ENCODE measurements at regions not wholly inside any gene's neighbourhood (a gene's known extent, or its start where the extent isn't known, plus 50 kb on each side); places are given as distances from the start of the nearest gene placed in this dataset.

DNA sequence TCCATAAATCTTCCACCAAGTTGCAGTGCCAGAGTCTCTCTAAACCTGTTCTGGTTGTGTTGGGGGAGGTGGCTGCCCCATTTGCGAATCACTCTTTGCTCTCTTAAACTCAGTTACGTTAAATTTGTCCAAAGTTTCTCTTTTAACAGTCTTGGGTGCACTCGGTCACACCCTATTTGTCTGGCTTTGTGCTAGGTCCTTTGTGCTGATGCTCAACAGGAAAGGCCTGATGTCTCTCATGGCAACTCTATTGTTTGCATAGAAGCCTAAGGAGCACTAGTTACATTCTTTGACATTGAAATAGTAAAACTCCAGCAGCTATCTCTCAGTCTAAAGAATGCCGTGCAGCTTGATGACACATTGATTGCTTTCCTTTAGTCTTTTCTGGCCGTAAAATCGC is 105.1 kb downstream of the TRMT11 start:
- no peak for DNase-seq (ENCODE audit: low spot score)

DNA sequence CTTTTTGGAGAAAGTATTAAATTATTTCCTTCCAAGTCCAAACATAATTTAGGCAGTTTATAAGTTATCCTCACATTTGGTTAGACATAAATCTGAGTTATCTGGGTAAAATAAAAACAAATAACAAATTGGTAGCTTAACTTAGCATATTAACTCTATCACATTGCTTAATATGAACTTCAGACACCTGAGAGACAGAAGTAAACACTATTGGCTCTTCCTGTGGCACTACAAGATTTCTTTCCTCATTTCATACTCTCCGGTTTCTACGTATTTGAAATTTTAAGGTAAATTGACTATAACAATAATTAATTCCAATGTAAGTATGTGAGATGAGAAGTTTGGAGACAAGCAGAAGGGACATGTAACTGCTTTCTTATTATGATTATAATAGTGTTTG is 106.8 kb downstream of the TRMT11 start:
- no peak for DNase-seq (ENCODE audit: low spot score)

DNA sequence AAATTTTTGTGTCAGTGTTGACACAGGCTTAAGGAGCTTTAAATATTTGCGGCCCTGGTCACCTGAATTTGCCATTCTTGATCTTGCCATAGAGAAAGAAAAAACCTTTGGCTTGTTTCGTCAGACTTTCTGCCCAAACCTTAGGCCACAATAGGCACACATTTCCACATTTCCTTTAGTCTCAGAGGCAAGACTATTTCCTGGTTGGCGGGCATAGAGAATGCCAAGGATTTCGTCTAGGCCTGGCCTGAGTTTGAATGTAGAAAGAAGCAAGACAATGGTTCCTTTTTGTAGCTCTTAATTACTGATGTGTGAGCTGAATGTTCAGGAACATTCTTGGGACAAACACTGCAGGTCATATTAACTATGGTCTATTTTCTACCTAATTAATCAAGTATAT is 108.1 kb downstream of the TRMT11 start:
- no peak for DNase-seq (ENCODE audit: low spot score)

DNA sequence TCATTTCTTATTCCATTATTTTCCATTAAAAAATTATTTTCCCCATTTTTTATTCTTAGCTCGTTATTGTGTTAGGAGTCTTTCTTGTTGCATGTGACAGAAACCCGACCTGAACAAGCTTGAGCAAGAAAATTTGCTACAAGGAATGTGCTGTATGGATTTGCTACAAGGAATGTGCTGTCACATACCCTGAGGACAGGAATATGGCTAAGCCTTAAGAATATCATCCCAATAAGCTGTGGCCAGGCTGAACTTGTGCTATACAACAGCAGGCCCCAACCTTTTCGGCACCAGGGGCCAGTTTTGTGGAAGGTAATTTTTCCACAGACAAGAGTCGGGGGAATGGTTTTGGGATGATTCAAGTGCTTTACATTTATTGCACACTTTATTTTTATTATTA is 114.0 kb downstream of the TRMT11 start:
- no peak for DNase-seq (ENCODE audit: low spot score)

DNA sequence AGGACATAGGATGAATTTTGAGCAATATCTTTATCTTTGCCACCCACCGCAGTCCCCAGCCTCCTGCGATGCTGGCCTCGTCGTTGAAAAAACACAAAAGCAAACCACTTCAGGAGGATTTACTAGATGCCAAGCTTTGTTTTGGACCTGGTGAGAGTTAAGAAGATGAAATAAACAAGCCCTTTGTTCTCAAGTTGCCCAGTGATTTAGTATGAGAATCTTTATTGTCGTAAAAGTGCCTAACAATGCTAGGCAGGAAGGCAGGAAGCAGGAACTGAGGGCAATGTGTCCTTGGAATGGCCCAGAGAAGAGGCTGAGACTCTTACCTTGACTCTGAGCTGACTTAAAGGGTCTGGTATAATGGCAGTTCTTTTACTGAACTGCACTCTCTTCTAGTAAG is 116.0 kb downstream of the TRMT11 start:
- no peak for DNase-seq (ENCODE audit: low spot score)

DNA sequence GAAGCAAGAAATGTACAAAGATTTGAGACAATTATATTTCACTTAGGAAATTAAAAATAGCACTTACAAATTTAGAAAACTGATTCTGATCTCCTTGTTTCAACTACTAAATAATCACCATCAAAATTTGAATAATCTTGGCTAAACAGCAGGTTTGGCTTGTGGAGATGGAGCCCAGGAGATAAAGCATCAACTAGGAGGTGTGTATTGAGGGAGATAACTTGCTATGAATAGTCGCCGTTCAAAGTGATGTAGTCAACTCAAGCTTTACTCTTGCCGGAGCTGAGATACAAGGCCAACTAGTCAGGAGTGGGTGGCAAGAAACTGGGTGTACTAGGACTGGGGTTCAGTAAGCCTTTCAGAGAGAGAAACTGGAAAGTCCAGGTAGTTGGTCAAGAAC is 117.7 kb downstream of the TRMT11 start:
- DNase-seq (ENCODE audit: low spot score) = no peak

DNA sequence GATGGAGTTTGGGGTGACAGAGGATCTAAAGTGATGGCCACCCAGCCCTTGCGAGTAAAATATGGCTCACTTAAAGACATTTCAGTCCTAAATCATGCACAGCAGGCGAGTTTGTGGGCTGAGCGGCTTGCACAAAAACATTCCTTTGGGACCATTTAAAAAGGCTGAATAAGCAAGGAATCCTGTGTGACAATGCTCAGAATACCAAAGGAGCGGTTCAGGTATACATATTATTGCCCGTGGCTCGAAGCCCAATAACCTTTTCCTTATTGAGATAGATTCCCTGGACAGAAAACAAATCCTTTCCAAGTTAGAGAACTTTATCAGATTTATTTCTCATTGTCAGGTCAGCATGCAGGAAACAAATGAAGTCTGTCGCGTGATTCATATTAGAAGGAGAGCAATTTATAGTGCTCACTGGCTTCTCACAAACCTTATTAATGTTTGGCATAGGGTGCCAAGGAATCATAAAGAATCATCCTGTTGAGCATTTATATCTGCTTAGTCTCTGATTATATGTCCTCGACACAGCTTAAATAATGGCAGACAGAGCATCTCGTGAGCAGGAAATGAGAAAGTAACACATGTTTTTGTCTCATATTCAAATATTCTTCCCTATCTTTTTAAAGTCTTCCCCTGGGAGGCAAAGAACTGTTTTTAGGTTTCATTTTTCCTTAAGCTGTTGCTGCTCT is 121.3 kb downstream of the TRMT11 start:
- DNase-seq (ENCODE audit: low spot score) = no peak

DNA sequence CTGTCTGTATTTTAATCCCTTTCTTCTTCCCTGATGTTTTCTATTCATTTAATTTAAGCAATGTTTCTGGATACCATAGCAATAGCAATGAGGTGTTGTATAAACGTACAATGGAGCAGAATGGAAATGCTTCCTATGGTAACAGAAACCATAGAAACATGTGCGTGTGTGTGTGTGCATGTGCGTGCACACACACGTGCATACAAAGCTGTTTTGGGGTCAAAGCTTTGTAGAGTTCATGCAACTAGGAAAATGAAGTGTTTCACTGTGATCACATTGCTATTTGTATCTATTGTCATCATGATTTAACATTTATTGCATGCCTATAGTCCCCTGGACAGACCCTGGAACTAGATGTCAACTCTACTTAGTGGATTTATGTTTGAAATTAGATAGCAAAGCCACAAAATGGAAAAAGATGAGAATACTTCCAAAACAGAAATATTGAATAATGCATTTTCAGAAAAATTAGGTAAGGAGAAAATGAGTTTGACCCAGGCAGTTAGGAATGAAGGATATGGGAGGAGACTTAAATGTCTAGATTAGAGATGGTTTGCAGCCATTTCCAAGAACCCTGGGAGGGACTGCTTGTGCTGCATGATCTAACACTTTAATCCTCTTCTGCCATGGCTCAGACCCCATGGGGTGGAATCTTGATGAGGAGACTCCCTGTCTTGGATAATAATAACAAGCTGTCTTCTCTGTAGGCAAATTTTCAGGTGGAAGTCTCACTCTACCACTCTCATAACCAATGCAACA is 124.4 kb downstream of the TRMT11 start:
- peak; percentile 11 for DNase-seq (ENCODE audit: low spot score)

DNA sequence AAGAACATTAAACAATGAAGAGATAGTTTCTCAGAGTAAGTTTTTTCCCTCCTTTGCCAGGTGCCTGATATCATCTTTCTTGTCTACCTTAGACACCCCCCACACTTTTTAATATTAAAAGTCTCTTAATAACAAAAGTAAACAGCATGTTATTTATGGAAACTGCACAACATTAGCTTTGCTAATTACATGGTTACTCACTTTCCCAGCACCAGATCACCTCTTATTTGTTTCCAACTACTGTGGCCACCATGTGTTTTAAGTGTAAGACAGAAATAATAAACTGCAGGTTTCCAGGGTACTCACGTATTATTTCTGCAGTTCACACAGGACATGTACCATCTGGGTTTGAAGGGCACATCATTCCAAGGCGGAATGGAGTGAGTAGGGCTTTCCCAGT is 125.0 kb downstream of the TRMT11 start:
- no peak for DNase-seq (ENCODE audit: low spot score)

DNA sequence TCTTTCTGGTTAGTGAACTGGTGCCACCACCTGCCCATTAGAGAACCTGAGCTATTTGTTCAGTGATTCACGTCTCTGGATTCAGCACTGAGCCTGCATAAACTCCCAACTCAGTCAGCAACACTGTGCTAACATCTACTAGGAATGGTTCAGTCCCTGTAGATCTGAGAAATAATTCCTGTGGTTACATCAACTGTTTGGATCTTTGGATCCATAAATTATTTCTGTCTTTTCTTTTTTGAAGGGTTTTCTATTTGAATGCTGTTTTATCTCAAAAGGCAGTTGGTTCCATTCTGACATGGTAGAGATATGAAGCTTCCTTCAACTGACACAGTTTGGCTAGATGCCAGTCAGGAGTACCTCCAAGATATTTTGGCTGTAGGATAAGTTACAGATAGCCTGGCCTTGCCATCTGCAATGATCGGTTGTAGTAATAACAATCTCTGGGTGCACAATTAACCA is 125.9 kb downstream of the TRMT11 start:
- DNase-seq (ENCODE audit: low spot score) = peak; percentile 54

DNA sequence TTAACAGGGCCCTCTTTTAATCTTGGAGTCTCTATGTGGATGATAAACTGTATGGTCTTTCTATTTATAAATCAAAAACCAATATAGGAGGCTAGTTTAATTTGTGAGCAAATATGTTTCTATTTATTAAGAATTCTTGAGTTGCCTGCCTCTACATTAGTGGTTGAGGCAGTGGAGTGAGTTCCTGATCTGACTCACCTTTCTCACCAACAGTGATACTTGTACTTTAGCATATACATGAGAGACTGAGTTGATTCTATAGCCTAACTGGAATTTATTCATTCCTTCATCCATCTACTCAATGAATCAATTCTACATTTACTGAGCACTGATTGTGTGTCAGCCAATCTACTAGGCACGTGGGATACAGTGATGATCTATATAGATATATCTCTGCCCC is 126.9 kb downstream of the TRMT11 start:
- DNase-seq (ENCODE audit: low spot score) = no peak

DNA sequence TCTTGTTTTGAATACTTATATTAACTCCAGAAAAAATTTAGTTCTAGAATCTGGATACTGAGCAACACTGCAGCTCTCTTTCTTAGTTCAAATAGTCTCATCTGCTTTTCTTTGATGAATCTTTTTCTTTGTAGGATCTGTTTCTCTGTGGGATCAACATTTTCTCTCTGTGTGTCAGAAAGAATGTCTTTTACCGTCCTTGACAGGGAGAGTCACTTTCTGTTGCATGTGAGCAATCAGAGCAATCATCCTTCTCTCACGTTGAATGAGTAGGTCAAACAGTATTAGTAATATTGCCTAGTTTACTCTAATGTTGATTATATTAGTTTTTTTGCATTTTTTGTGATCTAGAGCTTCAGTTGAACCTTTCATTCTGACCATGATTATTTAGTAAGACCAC is 130.9 kb downstream of the TRMT11 start:
- DNase-seq (ENCODE audit: low spot score) = no peak

DNA sequence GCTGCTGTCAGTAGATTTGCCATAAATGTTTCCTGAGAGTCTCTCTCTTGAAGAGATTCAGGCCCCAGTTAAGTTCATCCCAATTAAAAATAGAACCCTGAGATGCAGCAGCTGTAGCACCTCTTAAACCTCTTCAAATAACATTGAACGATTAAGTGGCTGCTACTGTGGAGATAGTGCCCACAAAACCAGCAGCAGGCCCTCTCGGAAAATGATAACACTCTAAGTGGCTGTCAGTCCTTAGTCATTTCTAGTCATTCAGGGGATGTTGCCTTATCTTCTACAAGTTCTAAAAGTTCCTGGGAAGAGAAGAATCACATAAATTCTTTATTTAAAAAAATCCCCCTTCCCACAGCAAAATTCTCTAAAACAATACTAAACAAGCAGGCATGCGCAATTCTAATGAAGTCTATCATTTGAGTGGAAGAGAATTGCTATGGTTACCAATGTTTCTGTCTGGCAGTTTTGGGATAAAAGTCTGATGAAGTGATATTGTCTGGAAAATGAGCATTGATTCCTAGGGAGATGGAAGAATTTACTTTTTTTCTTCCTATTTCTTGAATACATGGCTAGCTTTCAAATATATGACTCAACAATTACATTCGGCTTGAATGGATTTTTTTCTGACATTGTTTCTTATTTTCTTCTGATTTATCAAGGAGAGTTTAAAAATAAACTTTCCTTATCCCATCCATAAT is 131.9 kb downstream of the TRMT11 start:
- no peak for DNase-seq (ENCODE audit: low spot score)

DNA sequence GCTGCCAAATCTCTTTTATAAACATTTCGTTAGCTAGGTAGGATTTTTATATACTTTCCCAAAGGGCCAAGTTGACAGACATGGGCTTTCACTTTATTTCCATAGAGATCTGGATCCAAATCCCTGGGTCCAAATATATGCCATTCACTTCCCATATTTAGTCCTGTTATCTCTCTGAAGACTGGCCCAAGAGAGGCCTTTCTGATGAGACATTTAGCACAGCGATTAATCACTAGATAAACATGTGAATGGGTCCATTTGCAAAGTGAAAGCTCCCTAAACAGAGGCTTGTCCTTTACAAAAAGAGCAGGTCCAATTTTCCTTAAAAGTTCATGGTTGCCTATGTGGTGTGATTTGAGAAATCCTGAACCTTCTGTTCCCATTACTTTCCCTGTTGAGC is 132.6 kb downstream of the TRMT11 start:
- no peak for DNase-seq (ENCODE audit: low spot score)

DNA sequence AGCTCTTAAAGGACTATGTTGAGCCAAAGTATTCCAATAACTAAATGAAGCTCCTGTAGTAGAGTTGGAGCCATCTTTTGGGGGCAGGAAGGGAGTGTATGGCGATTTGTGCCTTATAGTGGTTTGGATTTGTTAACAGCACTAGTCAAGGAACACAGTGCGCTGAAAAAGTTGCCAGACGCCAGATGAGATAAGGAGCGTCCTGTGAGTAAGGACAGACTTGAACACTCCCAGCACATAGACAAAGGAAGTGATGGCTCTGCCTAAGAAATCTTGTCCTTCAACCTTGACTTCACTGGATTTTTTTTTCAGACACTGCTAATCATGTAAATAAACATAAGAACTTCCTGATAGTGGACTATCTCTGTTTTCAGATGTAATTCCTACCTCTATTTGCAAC is 136.9 kb downstream of the TRMT11 start:
- DNase-seq (ENCODE audit: low spot score) = no peak

DNA sequence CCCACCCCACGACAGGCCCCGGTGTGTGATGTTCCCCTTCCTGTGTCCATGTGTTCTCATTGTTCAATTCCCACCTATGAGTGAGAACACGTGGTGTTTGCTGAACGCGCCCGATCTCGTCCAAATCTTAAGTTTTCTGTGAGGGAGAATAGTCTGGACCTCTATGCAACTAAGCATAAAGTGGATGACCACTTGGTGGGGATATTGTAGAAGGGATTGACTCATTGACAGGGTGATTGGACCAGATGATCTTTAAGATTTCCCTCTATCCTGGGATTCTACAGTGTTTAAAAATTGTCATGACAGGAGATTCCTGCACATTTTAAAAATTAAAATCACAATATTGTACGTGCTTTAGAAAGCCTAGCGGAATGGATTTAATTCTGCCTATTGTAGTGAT is 141.3 kb downstream of the TRMT11 start:
- no peak for DNase-seq (ENCODE audit: low spot score)

DNA sequence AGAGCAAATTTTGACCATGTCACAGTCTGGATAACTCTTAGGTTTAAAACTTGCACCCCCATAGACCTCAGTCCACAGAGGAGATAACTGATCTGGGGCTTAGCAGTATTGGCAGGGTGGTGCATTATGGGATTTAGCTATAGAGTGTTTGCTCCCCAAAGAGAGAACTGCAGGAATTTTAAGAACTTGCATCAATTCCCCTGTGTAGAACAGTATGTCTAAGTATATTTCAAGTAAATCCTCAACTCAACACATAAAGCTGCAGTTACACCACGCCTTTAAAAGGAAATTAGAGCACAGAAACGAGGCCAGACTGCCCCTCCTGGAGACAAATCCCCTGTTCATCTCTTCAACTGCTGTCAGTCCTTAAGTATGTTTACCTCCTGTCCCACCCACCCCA is 144.9 kb downstream of the TRMT11 start:
- no peak for DNase-seq (ENCODE audit: low spot score)

DNA sequence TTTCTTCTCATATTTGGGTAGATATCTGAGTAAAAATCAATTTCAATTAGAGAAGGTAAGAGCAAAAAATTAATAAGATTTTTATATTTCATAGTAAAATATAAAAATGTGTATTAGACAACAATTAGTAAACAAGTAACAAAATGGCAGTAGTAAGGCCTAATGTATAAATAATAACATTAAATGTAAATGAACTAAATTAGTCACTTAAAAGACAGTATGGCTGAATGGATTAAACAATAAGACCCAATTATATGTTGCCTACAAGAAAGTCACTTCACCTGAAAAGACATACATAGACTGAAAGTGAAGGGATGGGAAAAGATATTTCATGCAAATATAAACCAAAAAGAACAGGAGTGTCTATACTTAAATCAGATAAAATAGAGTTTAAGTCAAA is 147.6 kb downstream of the TRMT11 start:
- DNase-seq (ENCODE audit: low spot score) = no peak

DNA sequence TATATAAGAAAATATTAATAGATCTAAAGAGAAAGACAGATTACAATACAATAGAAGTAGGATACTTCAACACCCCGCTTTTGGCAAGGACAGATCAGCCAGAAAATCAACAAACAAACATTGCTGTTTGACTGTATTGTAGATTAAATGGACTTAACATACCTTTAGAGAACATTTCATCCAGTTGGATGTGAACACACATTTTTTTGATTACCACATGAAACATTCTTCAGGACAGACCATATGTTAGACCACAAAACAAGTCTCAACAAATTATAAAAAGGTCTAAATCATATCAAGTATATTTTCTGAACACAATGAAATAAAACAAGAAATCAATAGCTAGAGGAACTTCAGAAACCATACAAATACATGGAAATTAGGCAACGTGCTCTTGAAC is 148.2 kb downstream of the TRMT11 start:
- no peak for DNase-seq (ENCODE audit: low spot score)

DNA sequence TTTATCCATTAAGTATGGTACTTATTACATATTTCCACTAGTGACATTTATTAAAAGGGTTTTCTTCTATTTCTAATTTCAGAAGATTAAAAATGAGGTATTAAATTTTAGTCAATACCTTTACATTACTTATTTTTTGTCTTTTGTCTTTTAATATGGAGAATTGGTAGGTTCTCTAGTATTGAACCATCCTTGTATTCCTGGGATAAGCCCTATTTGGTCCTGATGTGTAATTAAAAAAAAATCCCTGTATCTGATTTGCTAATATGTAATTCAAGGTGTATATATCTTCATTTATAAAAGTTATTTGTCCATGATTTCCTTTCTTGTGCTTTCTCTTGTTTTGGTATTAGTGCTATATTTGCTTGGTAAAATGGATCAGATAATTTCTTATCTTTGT is 153.7 kb downstream of the TRMT11 start:
- DNase-seq (ENCODE audit: low spot score) = no peak

DNA sequence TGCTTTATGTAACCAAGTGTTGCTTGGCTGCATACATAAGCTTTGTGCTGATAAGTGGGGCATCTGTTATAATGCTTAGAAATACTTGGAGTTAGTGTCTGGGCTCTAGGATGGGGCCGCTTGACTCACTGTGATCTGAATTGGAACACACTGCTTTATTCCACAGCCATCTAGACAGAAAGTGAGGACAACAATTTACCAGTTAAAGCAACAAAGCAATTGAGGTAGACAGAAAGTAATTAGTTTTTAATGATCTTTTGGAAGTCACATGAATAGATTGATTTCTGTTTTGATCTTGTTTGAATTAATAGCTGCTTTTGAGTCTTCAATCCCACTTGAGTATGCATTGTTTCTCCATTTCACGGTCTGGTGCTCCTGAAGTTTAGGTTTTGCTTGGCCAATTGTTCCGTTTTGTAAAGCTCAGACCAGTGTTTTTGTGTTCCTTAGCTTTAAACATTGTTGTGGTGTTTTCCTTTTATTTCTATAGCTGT is 157.5 kb downstream of the TRMT11 start:
- no peak for DNase-seq (ENCODE audit: low spot score)

DNA sequence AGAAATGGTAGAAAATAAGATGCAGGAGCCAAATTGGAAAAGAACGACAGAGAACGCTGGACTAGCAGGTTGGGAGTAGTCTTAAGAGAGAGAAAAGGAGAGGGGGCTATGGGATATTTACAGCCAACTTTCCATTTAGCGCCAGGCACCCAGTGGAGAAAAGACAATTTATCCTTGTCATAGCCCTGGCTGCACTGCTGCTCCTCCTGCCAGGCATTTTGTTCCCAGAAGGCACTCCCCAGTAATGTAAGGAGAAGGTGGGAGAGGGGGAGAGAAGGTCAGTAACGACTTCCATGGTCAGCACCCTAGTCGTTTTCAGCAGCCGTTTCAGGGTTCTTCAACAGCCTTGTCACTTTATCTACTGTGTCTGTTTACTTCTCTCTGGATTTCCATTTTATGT is 159.0 kb downstream of the TRMT11 start:
- DNase-seq (ENCODE audit: low spot score) = no peak

DNA sequence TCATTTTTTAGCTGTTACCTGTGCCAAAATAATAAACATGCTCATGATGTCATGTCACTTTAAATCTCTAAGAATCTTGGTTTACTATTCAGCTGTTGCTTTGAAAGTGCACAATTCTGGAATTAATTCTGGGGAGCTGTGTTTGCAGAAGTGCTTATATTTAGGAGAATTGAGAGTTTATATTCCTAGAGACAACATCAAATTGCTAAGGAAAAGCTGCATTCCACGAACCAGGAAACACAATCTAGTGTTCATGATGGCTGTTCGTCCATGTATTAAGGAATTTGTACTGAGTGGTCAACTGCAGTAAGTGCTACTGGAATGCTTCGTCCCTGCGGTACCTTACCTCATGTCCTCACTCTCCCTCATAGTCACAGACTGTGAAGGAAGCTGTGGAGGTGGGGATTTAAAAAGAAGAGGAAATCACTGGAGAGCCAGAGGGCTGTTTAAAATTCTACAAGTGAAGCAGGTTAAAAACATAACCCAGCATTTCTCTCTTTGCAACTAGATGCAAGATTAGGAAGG is 161.0 kb downstream of the TRMT11 start:
- DNase-seq (ENCODE audit: low spot score) = no peak
